GM12892 (cell line): ENCODE measurements at regions not wholly inside any gene's neighbourhood (a gene's known extent, or its start where the extent isn't known, plus 50 kb on each side); places are given as distances from the start of the nearest gene placed in this dataset.
"Not testable (repeated sequence)": the region's sequence is repeated elsewhere in the genome, so short reads cannot be mapped to it uniquely, and the experiment has no call there.

ENCODE experiments used
- DNase-seq: peaks from one replicate; pipeline ENCODE4 v3.0.0; 2011; ENCODE audit not compliant: insufficient read length
- FAIRE-seq: peaks from 2 replicates; lab custom pipeline; 2011; peaks lifted over from hg19 to GRCh38; lab: Jason Lieb, UNC
- POLR2A ChIP-seq: IDR thresholded peaks from 2 replicates; pipeline ENCODE4 v1.6.1; 2011; ENCODE audit warnings: low read depth, low read length, control low read depth
- POLR2AphosphoS5 ChIP-seq: IDR thresholded peaks from 2 replicates; pipeline ENCODE4 v1.6.1; 2011; ENCODE audit warnings: low read depth, low read length, control low read depth
- TAF1 ChIP-seq: IDR thresholded peaks from 2 replicates; pipeline ENCODE4 v1.6.1; 2011; ENCODE audit warnings: low read depth, mild to moderate bottlenecking, control low read depth, low read length, borderline replicate concordance

- DNase-seq (no peak), FAIRE-seq (no peak)
- TF ChIP-seq TAF1 (no peak), POLR2A (no peak), POLR2AphosphoS5 (no peak)
Observed at GRCh38 chr15:44861439-44861910, 95.0 kb upstream of the TERB2 start.

DNA sequence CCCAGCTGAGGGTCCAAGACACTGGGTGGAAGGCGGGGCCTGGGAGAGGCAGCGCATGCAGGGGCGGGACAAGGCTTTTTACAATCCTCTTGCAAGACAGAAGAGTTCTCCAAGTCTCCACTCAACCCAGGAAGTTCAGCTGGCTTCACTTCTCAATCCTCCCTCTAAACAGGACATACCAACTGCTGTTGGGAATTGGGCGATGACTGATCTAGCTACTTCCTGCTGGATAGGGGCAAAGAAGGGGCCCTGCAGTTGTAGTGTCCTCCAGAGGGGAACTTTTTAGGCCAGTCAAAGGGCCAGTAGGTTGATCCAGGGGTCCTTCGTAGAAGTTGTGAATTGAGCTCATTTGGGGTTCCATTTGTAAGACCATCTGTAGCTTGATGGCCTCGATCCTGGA, 94.6 kb upstream of the TERB2 start:
- no peak for FAIRE-seq
- TF ChIP-seq TAF1 (no peak), POLR2AphosphoS5 (no peak), POLR2A (no peak)
- no peak for DNase-seq

GRCh38 chr15:44862866-44863265, 93.6 kb upstream of the TERB2 start:
- not testable (repeated sequence) for DNase-seq, FAIRE-seq

DNA sequence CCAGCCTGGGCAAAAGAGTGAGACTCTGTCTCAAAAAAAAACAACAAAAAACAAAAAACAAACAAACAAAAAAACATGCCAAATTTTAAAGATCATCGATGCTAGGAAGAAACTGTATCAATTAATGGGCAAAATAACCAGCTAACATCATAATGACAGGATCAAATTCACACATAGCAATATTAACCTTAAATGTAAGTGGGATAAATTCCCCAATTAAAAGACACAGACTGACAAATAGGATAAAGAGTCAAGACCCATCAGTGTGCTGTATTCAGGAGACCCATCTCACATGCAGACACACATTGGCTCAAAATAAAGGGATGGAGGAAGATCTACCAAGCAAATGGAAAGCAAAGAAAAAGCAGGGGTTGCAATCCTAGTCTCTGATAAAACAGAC, 88.4 kb upstream of the TERB2 start:
- FAIRE-seq, DNase-seq: not testable (repeated sequence)

- not testable (repeated sequence) for DNase-seq
Observed at GRCh38 chr15:44870125-44870524, 86.4 kb upstream of the TERB2 start.

GRCh38 chr15:44873103-44873502, 83.4 kb upstream of the TERB2 start:
- no peak for TF ChIP-seq TAF1
- TF ChIP-seq POLR2AphosphoS5 = peak; percentile 32; the same call in 1 of the 2 replicates
- DNase-seq (no peak), FAIRE-seq (no peak)

More at GRCh38 chr15:44870125-44870524, 86.4 kb upstream of the TERB2 start:
- not testable (repeated sequence) for FAIRE-seq

DNA sequence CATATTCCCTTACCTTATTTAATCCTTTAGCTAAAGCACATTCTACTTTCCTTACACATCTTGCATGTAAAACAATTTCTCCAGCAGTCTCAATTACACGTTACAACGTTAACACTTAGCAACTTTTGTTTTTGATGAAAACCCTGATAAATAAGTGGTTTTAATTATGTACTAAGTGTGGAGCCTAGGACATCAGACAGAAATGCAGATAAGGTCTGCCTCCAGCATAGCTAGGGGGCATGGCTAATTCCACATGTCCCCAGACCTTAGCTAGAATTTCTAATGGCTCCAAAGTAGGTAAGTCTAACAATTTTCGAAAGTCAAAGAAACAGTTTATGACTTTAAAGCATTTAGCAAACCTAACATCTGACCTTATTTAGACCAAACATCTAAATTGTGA, 77.4 kb upstream of the TERB2 start:
- DNase-seq (no peak), FAIRE-seq (no peak)
- no peak for TF ChIP-seq TAF1
- TF ChIP-seq POLR2A = no peak
- no peak for TF ChIP-seq POLR2AphosphoS5

GRCh38 chr15:44882499-44882968, 74.0 kb upstream of the TERB2 start:
- TF ChIP-seq POLR2AphosphoS5 = peak; percentile 86
- peak; percentile 68; the same call in 1 of the 2 replicates for TF ChIP-seq TAF1
- peak; percentile 76 for TF ChIP-seq POLR2A
- DNase-seq = no peak
- FAIRE-seq = no peak

- no peak for TF ChIP-seq POLR2AphosphoS5
- peak; percentile 59; the same call in 1 of the 2 replicates for TF ChIP-seq POLR2A
- no peak for TF ChIP-seq TAF1
- DNase-seq (no peak), FAIRE-seq (peak; percentile 92)
Observed at GRCh38 chr15:44883199-44883877, 73.1 kb upstream of the TERB2 start.

DNA sequence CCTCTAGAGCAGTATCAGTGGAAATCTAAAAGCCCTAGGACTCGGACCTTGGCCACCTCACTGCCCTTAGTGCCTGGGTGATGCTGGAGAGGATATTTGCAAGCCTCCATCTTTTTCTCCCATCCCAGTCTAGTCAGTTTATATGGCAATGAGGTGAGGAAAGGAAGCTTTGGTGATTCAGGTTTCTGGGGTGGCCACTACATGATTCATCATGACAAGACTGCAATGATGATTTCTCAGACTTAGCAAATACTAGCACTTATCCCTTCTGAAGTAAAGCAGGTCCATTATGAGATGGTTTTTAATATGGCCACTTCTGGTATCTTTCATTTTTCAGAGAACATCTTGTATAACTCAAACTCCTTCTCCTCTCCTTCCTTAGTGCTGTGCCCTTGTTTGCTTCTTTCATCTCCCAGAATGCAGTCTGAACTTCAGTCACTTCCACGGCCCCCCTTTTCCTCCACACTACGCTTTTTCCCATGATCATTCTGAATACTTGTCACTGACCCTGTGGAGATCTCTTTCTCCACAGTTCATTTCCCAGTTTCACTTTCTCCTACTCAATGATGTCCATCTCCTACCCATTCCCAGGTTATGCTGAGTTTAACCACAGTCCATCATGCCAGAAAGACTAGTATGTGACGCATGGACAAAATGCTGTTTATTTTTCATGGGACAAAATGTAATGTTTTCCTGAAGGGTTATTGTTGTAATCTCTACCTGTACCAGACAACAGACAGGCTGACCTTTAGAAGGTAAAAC, 57.4 kb upstream of the TERB2 start:
- FAIRE-seq = peak; percentile 79
- DNase-seq = not testable (repeated sequence)

- FAIRE-seq, DNase-seq: not testable (repeated sequence)
Observed at GRCh38 chr15:44899775-44900174, 56.7 kb upstream of the TERB2 start.

GRCh38 chr15:44900796-44901195, 55.7 kb upstream of the TERB2 start:
- not testable (repeated sequence) for DNase-seq, FAIRE-seq

DNA sequence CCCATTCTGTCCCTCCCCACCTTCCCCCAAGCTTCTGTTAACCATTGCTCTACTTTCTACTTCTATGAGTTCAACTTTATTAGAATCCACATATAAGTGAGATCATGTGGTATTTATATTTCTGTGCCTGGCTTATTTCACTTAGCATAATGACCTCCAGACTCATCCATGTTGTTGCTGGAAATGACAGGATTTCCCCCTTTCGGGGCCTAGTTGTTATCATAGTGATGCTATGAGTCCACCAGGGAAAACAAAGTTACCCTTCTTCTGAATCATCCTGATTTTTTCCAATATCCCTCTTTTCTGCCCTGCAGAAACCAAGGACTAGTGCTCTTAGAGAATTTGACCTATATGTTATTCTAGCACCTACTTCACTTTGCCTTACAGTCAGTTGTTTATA, 53.2 kb upstream of the TERB2 start:
- DNase-seq, FAIRE-seq: not testable (repeated sequence)

DNA sequence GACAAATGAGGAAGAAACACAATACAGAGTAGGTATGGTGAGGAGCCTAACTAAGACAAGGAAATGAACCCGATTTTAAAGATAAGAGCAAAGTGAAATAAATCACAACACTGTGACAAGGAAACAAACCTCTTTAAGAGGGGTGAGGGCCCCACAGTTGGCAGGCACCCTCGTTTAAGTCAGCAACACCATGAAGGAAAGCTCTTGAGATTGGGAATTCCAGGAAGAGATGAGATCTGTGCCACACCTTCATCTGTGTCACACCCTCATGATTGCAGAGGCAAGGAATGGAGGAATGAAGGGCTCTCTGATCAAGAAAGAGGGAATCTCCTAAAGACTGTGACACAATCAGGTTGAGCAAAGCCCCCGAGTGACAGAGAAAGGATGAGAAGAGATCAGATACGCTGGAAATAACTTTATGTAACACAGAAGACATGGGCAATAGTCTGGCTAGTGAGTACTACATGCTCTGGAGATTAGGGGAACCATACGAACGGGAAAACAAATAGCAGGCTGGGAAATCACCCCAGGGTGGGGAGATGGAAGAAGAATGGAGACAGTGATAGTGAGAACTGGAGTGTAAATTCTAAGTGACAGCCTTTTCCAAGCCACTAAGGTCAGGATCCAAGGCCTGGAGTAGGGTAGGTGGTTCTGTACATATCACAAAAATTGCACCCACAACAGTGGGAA, 51.7 kb upstream of the TERB2 start:
- DNase-seq = not testable (repeated sequence)
- peak; percentile 46 for FAIRE-seq
